Stimulated activated CD8-positive, alpha-beta memory T cell treated with anti-CD3 and anti-CD28 coated beads, Interleukin-12 subunit alpha, Interleukin-12 subunit beta, amount 100 ng/mL, for 1 hour (primary cell): ENCODE measurements at regions not wholly inside any gene's neighbourhood (a gene's known extent, or its start where the extent isn't known, plus 50 kb on each side); places are given as distances from the start of the nearest gene placed in this dataset.

Source experiments
- DNase-seq: peaks from one replicate; pipeline ENCODE4 v3.0.0-alpha.2; 2020; ENCODE audit warnings: low read depth

DNA sequence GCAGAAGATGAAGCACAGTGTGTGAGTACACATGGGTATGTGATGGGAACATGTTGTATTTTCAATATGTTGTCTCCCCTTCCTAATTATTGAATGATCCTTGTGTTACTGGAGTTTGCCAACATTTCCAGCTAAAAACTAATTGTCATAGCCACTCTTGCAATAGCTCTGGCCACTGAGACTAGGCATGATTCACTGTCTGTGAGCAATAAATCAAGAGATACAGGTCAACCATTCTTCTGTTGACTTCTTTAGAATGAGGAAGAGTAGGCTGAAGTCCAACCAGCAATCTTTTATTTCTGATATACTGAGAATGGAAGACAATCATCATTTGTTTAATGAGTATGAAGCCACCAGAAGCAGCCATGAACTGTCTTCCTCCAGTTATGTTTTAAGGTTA, 413.9 kb downstream of the SLITRK5 start:
- no peak for DNase-seq

DNA sequence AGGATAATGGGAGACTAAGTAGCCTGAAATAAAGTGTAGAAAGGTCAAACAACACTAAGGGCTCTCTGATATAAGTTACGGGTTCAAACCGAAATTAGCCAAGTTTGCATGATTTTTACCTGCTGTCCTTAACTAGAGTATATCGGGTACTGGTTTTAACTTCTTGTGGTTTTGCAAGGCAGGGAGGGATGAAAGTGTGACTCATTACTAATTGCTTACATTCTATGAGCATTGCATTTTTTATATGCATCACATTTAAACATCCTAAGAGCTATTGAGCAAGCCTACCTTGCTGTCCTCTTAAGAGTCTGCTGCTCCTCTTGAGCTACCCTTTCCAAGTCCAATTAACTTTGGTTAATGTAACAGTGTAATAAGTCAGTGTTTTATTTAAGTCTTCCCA, 415.4 kb downstream of the SLITRK5 start:
- no peak for DNase-seq

DNA sequence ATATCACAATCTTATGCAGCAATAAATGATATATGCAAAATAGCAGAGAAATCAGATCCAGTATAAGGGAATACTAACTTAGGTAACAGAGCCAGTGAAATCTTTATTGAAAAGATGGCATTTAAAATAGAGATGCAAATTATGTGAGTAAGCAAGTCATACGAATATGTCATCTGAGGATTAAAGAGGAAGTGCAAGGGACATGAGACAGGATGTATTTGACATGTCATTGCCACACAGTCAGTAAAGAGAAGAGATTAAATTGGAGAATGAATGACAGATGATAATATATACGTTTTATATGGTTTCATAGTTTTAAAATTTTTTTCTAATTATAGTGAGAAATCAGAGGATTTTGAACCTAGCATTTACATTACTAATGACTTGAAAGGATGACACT, 426.4 kb downstream of the SLITRK5 start:
- no peak for DNase-seq

DNA sequence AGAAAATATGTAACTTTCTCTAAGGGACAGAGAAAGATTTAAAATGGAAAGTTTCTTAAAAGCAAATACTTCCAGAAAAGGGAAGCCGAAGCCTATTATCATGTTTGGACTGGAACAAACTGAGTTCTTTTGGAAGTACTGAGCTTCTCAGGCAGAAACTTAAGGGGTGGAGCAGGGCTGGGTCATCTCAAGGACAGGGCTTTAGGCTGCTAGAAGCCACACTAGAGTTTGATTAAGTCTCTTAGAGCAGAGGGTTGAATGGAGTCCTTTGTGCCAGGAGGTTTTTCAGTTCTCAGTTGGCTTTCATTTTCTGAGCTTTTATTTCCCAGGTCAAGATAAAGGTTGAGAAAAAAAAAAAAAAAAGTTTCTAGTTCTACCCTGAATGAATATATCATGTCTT, 432.7 kb downstream of the SLITRK5 start:
- DNase-seq = no peak

DNA sequence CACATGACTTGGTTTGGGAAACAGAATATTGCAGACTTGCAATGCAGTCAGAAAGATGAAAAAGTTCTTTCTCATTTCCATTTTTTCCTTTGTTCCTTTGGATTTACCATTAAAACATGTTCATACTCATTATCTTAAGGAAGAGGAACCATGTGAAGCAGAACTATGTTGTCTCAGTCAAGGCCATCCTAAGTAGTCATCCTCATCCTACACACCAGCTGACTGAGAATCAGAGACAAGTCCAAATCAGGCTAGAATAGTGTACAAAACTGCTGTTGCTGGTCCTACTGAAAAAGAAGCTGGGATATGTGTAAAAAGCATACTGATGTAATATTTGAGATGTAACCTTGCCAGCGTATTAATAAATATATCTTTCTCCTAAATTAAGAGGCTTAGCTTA, 433.4 kb downstream of the SLITRK5 start:
- DNase-seq = no peak

DNA sequence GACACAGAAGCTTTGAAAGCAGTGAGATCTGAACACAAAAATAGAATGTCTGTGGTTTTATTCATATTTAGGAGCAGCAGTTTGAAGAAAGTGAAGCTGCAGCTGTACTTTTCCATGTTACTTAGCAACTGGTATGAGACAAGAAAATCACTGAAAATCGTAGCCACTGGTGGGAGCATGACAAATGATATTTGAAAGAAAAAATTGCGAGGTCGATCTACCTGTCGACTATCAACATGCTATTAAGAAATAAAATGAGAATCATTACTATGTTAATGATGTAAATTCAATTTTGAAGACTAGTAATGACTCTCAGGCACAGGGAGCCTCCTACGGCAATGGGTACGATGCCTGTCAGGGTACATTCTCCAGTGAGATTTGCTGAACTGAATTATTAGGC, 436.4 kb downstream of the SLITRK5 start:
- no peak for DNase-seq

DNA sequence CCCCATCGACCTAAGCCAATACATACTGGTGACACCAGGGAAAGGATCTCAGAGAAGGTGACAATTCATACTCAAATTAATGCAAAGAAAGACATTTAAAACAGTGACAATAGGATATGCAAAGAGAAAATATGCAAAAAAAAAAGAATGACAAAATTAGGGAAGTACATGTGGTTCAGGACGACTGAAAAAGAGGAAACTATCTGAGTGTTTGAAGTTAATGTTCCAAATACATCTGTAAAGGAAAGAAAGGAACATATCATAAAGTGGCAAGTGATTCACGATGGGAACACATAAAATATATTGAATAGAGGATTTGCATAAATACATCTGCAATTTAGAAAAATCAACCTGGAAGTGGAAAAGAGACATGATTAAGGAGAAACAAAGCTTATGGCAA, 441.4 kb downstream of the SLITRK5 start:
- DNase-seq = no peak

DNA sequence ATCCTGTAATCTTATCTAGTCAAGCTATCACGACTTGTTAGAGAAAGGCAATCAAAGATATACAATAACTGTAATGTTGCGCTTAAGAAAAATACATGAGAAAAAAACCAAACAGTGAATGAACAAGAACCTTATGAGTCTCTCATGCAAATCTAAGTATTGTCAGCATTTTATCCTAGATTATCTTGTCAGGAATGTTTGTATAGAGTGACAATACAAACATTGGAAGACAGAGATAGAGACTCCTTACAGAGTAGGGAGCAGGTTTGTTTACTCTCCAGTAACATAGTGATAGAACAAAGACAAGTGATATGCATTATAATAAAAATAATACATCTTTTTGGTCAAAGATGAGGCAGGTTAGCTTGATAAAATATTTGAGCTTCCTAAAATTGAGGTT, 444.8 kb downstream of the SLITRK5 start:
- DNase-seq = no peak

DNA sequence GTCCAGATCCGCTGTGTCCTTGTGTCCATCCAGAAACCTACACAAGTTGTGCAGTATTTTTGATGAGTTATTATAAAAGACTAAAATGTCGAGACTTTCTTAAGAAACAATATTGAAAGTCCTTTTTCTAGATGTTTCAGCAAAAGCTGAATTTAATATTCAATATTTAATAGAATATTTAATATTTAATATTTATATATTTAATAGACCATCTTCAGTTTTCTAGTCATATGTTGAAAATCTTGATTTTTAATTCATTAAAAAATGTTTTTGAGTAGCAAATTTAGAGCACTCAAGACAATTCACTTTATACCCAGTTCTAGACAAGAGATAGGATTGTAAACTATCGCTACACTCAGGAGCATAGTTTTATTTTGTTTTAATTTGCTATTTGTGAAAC, 447.8 kb downstream of the SLITRK5 start:
- DNase-seq = no peak

DNA sequence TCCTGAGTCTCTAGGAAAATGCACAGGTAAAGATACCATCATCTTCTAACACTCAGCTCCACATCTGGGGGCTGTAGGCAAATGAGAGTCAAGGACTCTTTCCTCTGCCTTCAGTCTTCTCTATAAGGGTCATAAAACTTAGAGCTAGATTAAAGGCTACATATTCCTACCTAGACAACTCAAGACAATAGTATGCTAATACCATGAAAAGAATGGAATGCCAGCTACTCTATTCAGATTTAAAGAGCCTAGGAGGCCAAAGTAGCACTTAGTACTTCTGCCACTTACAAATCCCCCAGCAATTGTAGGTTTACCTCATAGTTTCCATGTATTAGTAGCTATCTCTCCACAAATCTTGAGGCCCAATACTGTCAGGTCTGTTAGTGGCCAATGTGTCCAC, 453.0 kb downstream of the SLITRK5 start:
- no peak for DNase-seq

DNA sequence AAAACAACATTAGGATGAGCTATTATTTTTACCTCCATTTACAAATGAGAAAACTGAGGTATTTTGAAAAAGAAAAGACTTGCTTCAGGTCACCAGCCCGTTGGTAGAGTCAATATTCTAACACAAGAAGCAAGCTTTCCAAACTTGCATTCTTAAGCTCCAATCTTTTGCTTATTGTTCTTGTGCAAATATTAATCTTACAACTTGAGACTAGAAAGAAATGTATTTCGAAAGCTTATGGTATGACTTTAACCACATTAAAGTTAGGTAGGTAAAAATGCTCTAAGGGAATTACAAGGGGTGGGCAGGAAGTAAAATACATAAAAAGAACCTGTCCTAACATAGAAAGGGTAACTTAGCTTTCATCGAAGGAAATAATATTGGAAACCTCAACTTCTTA, 453.9 kb downstream of the SLITRK5 start:
- no peak for DNase-seq

DNA sequence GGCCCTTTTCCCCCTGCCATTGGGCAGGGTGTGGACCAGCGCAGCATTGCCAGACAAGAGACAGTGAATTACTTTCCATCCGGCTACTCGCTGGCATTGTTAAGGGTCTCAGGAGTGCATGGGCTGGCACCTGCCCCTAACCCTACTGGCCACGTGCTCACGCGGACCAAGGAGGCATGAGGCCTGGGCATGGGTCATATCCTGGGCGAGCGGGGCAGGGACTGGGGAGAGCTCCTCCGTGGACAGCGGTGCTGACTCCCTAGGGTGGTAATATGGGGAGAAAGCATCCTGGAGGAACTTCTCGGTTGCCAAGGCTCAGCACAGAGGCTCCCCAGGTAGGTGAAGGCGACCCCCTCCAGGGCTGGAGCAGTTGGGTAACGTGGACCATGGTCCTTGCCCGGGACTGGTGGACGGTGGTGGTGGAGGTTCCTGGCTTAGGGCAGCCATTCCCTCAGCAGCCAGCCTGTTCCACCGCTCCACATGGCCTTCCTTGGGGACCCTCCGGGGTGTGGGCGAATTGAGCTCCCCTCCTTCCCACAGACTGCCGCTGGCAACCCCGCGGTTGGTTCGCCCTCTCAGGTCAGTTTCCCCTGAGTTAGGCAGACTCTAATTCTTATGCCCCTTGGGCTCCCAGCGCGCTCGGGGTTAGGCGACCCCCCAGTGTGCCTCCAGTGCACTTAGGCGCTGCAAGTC, 465.1 kb downstream of the SLITRK5 start:
- DNase-seq = no peak

DNA sequence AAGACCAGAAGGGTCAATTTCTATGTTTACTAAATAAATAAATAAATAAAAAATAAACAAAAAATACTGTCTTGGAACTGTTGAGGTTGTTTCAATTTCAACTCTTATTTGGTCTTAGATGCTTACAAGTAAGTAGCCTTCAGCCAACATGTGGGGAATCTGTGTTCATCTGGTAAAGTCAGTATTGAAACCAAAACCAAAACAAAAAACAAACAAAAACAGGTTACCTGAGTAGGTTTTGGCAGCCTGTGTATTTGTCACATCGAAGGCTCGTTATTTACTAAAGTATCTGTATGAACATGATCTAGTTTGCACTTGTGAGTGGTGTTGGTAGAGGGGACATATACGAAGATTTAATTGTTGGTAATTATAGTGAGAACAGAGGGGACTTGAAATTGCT, 471.5 kb downstream of the SLITRK5 start:
- no peak for DNase-seq

DNA sequence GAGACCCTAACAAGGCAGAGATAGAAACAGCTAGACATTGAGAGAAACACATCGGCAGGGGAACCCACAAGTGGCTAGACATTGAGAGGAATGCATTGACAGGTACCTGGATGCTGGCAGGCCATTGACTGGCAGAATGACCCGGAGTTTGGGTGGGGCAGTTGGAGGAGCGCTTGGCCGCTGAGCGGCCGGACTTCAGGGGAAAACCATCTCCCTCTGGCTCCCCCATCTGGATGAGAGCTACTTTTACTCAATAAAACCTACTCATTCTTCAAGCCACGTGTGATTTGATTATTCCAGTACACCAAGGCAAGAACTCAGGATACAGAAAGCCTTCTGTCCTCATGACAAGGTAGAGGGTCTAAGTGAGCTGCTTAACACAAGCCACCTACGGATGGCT, 473.4 kb downstream of the SLITRK5 start:
- DNase-seq = no peak

DNA sequence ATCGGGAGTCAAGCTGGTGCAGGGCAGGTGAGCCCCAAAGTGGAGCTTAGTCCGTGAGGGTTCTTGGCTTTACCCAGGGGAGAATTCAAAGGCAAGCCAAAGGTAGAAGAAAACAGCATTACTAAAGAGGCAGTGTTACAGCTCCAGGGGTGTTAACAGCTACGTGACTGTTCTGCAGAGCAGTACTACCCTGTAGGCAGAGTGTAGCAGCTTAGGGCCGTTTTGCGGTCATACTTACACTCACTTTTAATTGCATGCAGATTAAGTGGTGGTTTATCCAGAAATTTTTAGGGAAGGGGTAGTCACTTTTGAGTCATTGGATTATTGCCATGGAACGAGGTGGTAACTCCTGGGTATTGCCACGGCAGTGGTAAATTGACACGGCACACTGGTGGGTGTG, 482.2 kb downstream of the SLITRK5 start:
- DNase-seq = no peak

DNA sequence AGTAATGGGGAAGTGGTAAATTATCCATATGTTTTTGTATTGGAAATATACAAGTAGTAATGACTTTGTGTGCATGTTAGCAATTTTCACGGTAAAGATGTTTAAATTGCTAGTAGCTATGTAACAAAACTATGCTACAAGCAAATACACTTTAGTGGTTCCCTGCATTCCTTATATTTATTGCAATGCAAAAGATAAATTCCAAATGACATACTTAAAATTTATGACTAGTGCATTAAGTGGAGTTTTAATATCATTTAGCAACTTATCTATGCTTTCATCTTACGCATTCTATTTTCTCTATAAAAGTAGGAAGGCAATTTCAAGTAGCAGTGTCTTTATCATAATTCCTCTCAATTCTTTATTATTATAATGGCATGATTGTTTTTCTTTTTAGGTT, 482.8 kb downstream of the SLITRK5 start:
- DNase-seq = no peak

DNA sequence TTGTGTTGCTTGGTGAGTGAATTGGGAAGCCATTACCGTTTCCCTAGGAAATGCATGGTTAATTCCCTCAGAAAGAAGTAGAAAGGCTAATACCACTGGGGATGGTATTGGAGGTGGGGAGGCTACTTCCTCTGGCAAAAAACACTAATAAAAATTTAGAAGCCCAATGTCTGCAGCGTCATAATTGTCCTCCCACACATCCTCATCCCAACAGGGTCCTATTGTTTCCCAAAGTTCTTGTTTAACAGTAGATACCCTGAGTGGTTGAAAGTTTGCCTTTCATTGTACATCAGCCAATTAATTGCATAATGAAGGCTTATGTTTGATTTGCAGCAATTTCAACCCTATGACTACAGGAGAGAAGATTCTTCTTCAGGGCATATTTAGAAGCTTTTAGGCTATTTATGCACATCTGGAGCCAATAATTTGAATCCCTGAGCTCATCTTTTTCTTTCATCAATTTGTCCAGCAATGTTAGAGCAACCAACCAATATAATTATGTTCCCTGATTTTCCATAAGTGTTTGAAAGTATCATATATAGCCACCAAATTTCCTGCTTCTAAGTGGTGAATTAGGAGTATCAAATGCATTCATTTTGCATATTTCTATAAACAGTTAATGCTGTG, 491.0 kb downstream of the SLITRK5 start:
- no peak for DNase-seq

DNA sequence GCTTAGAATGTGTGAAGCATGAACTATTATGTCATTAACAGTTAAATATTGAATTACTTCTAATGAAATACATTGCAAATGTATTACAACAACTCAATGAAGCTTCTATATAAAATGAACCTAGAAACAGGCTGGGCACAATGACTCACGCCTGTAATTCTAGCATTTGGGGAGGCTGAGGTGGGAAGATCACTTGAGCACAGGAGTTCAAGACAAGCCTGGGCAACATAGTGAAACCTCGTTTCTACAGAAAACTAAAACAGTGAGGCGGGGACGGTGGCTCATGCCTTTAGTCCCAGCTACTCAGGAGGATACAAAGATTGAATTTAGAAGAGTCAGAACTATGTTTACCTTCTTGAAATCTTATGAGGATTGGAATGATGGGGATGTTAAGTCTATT, 505.1 kb downstream of the SLITRK5 start:
- DNase-seq = no peak

DNA sequence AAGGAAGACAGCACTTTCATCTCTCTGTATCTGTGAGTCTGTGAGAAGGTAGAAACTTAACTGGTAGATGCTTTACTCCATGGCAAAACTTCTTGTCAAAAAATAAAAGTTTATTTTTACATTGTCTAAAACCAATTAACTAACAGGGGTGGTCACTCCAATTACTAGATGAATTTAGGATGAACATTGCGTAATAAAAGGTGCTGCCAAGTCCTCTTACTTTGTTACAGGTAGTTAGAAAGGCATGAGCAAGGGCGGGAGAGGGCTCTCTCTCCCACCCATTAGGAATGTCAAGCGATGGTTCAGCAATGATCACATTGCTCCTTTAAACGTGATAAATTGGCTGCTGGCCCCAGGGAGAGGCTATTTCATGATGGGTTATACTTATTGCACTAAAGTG, 512.3 kb downstream of the SLITRK5 start:
- DNase-seq = no peak

DNA sequence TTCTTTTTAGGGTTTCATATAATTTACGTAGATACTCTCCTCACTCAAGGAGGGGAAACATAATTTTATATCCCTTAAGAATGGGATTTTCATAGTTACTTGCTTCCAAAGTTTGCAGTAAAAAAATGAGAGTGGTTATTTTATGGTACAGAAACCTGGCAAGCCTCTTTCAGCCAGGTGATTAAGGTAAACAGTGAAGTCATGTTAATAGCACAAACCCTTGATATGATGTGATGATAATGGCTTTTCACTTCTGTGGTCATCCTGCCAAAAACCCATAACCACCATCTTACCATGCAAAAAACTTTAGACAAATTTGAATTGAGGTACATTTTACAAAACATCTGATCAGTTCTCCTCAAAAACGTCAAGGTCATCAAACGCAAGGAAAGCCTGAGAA, 517.8 kb downstream of the SLITRK5 start:
- DNase-seq = no peak

DNA sequence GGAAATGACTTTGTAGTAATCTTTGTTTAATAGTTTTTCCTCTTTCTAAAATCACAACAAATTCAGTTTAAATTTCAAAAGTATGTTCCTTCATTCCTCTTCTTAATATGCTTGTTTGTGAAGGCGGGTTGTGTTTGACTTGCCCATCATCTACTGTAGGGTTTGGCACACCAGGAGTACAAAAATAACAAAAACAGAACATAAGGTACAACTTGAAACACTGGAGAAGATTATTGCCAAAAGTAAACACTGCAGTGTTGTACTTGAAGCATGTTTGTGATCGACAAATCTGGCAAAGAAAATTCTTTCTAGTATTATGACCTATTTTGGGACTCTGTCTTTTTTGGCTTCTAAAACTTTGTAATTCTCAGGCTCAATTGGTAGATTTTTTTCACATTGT, 518.6 kb downstream of the SLITRK5 start:
- DNase-seq = no peak

DNA sequence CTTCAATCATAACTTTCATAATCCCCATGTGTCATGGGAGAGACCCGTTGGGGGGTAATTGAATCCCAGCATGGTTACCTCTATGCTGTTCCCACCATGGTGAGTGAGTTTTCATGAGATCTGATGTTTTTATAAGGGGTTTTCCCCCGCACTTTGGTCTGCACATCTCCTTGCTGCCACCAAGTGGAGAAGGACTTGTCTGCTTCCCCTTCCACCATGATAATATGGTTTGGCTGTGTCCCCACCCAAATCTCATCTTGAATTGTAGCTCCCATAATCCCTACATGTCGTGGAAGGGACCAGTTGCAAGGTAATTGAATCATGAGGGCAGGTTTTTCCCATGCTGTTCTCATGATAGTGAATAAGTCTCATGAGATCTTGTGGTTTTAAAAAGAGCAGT, 524.9 kb downstream of the SLITRK5 start:
- no peak for DNase-seq

DNA sequence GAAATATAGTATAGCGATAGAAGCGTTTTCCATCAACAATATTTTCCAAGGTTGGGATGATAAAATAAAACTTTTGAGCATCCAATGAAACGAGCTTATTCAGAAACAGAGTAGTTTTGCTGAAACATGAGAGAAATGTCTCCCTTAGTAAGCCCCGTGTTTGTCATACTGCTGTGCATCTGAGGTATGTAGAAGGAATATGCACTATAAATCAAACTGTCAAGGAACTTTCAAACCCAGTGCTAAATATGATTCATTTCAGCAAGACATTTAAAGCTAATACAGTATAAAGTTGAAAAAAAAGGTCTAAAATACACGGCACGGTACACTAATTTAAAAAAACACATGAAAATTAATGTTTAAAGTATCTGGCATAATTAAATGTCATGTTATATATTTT, 546.2 kb downstream of the SLITRK5 start:
- DNase-seq = no peak

DNA sequence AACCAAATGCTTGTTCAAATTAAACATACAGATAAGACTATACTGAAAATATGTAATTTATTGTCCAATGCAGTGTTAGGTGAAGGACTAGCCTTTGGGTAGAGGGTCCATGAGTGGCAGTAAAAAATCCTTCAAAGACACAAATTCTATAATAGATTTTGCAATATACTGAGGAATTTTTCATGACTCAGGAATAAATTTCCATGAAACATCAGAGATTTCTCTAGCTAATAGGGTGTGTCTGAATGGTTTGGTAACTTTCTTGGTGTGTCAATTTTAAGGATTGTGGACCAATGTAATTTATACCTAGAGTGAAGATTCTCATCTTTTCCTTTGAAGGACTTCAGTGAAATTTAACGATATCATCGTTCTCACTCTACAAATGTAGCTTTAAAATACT, 546.7 kb downstream of the SLITRK5 start:
- DNase-seq = no peak
